Activated CD4-positive, alpha-beta T cell treated with anti-CD3 and anti-CD28 coated beads, Interleukin-2, Interleukin-6, amounts not matched to agents 100 ng/mL and 50 ng/mL, durations not matched to agents 16 hours and 8 hours (primary cell): ENCODE measurements at regions not wholly inside any gene's neighbourhood (a gene's known extent, or its start where the extent isn't known, plus 50 kb on each side); places are given as distances from the start of the nearest gene placed in this dataset.
A peak's percentile ranks its signal among the peaks of the same experiment; 100 is the strongest.
"Not testable (repeated sequence)": the region's sequence is repeated elsewhere in the genome, so short reads cannot be mapped to it uniquely, and the experiment has no call there.

Experiments
- DNase-seq: peaks from one replicate; pipeline ENCODE4 v3.0.0-alpha.2; 2020

DNA sequence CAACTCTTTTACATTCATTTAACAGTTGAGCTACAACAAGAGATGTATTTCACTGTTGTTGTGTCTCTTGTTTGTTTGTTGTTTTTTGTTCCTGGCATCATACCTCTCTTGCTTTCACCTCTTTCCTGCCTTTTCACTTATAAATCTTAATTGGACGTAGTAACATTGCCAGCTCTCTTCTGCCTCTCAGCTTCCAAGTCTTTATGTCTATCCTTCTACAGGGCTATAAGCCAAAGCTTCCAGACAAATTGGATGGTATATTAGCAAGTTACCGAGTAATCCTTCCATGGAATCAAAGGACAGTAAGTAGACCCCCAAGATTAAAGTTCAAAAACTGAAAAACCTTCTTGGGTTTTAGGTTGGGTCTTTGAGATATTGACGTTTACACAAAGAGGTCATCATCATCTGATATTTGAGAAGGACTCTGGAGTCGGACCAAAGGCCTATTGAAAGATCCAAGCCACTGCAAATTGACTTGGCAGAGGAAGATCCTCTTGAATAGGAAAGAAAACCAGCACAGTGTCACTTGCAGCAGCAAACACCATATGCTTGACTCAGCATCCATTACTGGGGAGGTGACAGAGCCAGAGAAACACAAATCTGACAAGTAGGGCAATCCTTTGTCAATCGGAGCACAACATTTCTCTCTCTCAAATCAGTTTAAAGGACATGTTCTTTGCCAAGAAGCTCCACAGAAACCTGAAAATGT lies 648.5 kb upstream of the NR2F2 start:
- DNase-seq = no peak

DNA sequence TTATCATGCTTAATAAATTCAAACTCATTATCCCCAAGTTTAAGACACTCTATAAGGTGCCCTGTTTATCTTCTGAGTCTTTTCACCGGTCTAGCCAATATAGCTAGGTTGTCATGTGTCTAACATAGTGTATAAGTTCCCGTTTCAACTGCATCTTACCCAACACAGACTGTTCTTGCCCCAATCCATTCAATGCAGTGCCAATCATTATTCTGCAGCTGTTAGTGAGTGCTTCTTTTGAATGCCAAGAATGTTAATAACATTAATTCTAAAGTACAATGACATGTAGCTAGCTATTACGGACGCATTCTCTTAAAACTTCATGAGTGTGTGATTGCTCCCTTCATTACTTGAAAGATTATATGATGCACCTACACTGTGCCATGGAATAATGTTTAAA lies 646.4 kb upstream of the NR2F2 start:
- DNase-seq = no peak

DNA sequence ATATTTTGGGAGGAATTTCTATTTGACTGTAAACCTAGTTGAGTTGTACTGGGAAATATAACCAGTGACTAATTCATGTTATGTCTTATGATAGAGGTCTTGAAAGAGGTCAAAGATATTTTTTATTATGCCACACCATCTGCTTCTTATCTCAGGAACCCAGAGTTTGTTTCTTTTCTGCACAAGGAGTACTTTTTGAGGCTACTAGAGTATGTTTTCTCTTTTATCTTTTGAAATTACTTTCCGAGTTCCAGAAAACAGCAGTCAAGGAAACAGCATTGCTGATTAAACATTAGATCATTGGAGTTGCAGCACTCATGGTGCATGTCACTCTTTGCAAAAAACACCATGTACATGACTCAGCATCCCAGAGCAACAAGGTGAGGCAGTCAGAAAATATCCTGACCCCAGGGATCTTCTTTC lies 645.8 kb upstream of the NR2F2 start:
- DNase-seq = no peak

DNA sequence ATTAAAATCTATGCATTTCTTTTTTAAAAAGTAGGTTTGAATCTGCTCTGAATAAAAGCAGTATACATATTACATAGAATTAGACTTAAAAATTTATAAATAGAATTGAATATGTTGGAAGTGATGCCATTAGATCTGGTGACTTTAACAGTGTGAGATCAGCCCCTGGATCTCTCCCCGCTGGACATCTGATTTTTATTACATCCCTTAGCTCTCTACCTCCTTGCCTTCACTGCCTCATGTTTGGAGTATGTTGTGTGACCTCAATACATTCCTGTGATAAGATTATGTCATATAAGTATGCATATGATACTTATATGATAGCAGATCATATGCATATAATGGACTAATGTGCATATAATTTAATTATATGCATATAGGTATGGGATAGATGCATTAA lies 643.4 kb upstream of the NR2F2 start:
- DNase-seq = no peak

DNA sequence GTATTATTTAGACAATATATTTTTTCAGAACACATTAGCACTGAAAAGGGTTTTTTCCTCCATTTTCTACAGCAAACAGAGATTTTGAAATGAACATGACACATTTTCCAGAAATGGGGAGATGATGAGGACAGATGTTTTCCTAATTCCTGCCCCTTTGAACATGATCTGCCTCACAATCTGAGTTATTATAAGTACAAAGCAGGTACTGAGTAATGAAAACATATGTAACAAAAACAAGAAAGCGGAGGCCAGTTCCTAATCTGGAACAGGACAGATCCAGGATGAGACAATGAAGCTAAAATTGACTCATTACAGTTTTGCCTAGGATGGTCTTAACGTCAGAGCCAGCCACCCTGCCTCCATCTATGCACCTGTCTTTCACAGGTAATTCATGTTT lies 642.8 kb upstream of the NR2F2 start:
- DNase-seq = no peak

DNA sequence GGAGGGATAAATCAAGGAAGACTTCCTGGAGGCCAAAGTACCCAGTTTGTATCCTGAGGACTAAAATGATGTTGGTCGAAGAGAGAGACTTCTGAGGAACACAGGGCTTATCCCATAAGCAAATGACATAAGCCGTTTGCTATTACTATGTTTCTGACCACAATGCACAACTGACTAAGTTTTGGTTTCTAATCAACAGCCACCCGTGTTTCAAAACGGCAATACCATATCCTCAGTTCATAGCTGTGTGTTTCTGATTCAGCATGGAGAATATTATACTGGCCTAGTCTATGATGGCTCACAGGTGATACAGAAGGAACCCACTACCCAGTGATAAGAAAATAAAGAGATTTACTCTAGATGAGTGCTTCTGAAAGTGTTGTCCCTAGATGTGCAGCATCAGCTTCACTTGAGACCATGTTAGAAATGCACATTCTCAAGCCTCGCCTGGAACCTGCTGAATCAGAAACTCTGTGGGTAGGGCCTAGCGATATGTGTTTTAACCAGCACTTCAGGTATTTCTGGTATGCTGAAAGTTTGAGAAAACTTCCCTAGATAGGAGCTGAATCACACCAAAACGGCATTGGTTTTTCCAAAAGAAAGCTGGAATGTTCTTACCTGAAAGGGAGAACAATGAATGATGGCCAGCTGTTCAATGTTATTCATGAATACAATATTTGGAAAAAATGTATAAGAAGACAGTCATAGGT lies 639.7 kb upstream of the NR2F2 start:
- peak; percentile 28 for DNase-seq

DNA sequence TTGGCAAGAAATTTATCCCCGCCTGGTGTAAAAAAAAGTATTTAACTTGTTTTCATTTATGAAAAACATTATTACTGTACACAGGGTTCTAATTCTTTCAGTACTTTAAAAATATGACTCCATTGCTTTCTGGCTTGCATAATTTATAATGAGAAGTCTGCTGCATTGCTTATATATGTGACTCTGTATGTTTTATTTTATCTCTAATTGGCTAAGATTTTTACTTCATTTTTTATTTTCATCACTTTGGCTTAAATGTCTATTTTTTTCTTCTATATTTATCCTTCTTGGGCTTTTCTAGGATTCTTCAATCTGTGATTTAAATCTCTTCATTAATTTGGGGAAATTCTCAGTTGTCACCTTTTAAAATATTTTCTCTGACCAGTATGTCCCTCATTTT lies 636.6 kb upstream of the NR2F2 start:
- DNase-seq = no peak

DNA sequence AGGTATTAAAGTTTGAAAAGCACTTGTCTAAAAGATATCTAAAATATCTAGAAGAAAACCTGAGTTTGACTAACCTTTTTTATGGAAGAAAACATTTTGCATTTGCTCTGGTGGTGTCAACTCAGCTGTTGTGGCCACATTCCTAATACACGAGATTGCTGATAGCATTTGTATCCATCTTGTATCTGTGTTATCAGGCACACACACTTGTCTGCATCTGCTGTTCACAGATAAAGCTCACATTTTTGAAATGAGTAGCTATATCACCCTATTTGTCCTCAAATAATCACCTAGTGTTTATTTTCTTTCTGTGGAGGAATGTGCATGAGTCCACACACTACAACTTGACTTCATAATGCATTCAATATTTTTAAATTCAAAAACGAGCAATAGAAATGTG lies 632.3 kb upstream of the NR2F2 start:
- no peak for DNase-seq

DNA sequence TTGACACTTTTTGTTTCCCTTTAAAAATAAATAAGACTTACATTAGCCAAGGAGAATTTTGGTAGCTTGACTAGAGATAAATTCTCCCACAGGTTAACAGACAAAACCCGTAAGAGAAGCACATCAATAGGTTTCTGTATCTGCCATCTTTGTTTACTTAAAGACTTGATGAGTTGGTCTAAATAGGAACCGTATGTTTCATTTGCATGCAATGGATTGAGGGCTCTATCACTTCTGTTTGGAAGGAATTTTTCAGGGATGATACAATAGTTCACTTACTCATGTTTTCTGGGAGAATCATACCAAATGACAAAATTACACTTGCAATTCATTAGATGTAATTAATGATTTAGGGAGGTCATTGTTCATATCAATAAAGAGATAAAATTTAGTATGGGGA lies 631.5 kb upstream of the NR2F2 start:
- DNase-seq = no peak

DNA sequence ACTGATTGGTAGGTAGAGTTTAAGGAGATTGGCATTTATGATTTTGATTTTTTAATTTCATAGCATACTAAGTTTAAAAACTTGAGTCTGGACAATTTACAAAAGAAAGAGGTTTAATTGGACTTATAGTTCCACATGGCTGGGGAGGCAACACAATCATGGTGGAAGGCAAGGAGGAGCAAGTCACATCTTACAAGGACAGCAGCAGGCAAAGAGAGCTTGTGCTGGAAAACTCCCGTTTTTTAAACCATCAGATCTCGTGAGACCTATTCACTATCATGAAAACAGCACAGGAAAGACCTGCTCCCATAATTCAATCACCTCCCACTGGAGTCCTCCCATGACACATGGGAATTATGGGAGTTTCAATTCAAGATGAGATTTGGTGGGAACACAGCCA lies 630.9 kb upstream of the NR2F2 start:
- no peak for DNase-seq

DNA sequence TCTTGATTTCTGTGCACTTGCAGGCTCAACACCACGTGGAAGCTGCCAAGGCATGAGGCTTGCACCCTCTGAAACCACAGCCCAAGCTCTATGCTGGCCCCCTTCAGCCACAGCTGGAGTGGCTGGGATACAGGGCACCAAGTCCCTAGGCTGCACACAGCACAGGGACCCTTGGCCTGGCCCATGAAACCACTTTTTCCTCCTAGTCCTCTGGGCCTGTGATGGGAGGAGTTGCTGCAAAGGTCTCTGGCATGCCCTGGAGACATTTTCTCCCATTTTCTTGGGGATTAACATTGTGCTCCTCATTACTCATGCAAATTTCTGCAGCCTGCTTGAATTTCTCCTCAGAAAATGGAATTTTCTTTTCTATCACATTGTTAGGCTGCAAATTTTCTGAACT lies 629.8 kb upstream of the NR2F2 start:
- DNase-seq = not testable (repeated sequence)

DNA sequence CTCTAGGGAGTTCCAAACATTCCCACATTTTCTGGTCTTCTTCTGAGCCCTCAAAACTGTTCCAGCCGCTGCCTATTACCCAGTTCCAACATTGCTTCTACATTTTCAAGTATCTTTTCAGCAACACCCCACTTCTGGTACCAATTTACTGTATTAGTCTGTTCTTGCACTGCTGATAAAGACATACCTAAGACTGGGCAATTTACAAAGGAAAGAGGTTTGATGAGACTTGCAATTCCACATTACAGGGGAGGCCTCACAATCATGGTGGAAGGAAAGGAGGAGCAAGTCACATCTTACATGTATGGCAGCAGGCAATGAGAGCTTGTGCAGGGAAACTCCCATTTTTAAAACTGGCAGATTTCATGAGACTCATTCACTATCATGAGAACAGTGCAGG lies 629.1 kb upstream of the NR2F2 start:
- no peak for DNase-seq

DNA sequence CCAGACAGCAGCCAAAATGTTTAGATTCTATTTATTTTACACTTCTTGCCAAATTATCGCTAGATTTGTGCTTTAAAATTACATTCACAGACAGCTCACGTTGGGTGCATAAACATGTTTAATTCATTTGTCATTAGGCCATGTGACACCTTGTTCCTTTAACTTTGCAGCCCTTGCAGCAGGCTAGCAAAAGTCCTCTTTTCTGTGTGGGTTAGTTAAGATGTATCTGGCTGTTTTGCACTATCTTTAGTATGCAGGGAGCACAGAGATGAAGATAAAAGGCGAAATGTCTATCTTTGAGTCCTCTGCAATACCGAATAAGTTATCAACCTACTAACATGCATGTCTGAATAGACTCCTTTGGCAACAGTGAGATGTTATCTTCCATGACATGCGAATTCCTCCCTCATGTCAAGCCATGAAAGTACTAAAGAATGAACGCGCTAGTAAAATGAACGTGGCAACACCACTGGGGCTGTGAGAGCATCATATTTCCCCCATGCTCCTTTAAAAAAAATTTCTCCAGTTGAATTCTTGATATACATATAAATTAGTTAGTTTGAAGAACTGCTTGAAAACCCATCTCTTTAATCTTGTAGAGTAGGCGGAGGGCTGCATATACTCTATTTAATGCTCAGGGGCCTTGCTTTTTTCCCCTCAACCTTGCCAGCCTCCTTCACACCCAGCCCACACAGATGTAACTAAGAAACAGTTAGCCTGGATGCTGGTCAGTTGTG lies 620.4 kb upstream of the NR2F2 start:
- no peak for DNase-seq

DNA sequence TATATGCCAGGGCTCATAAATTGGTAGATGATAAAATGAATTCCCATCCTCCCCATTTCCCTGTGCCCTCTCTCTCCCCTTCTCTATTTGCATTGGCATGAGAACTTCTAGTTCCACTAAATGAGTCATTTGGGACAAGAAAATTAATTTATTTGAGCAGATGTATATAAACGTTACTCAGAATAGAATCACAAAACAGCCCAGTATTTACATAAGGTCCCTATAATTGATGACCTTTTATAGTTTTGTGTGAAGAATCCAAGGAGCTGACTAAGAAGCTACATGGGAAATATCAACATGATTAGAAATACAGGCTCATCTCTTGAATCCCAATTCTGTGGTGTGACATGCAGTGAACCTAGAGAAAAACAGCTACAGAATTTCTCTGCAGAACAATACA lies 617.7 kb upstream of the NR2F2 start:
- no peak for DNase-seq

DNA sequence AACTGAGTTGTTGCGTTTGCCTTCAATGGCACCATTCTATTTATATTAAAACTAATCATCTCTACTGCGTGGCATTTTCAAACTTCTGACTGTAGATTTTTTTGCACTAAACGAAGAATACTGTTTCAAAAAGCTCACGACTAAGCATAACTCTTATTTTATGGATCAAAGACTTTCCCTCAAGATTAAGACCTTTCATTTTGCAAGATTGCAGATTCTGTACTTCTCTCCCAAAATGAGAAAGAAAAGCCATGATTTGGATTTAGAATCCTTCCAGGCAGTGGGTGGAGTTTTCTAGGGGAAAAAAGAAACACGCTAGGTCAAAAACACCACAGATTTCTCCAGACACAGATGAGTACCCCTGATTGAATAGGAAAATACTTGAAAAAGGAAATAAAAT lies 617.2 kb upstream of the NR2F2 start:
- DNase-seq = no peak

DNA sequence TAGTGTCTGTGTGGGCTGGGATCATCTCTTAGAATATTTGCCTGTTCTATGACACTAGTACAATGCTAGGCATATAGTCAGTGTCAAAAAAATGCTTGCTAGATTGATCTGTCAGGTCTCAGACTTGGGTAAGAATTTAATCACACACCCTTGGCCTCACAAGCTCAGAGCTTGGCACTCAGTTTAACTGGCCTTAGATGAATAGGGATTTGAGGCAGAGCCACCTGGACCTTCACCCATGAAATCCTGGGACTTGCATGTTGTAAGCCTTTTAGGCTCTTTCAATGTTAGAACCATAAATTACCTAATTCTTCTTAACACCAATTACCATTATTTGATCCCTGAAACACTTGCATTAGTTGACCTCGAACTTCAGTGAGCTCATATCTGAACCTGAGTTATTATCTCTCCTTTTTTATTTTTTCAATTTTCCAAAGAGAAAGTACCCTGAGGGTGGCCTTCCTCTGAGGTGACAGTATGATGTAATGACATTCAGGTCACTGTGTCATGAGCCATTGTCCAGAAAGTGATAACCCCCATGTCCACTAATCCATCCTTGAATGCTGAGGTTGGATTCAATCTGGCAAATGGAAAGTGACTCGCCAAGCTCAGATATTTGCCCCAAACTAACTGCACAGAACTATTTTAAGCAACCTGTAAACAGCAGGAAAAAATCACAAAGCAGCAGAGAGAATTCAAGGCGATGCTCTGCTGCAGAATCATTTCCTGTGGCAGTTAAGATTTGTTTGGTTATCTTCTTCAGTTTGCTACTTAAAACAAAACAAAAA lies 615.2 kb upstream of the NR2F2 start:
- no peak for DNase-seq

DNA sequence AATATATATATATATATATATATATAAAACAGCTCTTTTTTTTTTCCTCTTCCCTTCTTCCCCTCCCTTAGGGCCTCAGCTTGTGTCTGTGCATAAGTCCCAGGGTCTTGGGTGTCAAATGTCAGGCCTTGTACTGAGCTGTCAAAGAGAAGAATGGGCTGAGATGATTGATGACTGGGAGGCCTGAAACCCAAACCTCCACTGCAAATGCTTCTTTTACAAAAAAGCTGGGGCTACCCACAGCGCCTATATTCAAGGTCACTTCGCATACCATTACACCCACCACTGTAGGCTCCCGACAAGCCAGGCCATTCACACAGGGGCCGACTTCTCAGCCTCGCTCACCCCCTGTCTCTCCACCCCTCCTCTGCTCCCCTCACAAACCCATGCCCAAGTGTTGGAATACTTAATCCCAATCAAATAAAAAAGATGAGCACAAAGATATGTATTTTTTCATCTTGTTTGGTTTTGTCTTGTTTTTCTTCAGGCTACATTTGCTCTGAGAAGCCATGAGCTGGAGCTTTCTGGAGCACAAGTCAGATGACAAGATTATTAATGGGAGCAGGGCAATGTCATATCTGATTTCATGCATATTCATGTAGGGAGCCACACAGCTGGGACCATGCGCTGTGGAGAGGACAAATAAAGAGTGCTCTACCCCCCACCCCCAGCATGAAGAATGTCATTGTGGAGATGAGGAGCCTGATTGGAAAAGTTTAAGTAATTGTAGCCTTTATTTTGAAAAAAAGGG lies 614.4 kb upstream of the NR2F2 start:
- DNase-seq = no peak

DNA sequence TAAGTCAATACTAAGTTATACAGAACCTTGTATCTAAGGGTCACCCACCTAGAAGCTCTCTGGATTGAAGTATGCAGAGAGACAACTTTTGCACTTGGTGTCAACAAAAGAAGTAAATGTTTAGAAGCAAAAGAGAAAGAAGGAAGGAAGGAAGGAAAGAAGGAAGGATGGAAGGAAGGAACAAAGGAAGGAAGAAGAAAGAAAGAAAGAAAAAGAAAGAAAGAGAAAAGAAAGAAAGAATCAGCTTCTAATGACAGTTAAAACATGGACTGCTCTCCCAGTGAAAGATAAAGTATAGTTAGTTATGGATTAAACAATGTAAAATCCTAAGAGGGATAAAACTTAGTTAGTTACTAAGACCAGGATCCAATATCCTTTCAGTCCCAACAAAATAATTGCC lies 613.8 kb upstream of the NR2F2 start:
- DNase-seq = no peak

DNA sequence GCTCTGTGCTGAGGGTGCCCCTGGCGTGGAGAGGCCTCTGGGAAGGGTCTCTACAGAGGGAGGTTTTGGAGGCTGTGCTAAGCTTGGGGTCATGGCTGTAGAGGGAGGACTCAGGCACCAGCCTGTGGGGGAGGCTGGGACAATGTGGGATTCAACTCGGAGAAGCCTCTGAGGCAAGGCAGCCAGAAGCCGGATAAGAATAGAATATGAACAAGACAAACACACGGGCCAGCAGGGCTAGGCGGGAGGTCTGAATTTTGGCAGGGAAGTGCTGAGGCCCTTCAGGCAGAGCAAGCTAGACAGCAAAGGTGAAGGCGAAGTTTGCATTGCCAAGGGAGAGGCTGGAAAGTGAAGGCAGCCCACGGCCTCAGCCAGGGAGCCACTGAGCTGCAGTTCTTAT lies 612.1 kb upstream of the NR2F2 start:
- DNase-seq = no peak

DNA sequence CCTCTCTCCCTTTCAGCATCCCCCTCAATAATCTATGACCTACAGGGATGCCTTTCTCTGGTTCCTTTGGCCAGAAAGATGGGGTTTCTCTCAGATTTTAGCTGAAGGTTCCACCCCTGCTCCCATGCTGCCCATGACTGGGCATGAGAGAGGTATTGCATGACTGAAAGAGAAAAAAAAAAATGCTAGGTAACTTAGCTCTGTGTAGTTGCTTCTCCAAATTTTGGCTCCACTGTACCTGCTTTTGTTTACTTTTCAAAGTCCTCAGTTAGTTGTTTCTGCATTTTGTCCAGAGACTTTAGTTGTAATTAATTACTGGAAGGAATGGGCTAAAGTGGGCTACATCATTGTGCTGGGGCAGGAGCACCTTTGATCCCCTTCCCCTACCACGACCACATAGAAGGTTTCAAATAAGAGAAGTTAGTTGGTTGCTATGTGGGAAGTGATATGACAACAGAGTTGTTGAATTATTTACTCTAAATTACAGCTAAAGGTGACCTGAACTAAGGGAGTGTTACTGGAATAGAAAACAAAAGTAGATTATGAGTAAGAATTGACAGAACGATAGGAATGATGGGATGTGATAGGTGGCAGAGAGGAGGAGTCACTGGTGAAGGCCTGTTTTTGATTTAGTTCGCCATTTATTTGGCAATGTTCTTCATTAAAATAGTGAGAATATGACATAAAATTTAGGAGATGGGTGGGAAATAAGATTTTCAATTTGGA lies 605.4 kb upstream of the NR2F2 start:
- DNase-seq = no peak

DNA sequence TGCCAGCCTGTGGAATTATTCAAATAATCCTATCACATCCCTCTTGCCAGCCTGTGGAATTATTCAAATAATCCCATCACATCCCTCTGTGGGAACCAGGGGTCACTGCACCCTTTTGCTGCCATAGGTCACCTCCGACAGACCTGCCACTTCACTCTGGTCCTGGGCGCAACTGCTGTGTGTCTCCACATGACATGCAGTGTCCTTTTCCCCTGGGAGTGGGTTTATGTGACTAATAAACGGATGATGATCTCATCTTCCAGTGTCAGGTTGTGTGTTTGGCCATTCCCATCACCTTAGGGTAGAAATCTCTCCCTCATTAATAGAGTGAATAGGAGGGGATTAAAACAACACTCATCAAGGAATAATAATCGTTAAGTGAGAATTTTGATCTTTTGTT lies 603.6 kb upstream of the NR2F2 start:
- DNase-seq = no peak

DNA sequence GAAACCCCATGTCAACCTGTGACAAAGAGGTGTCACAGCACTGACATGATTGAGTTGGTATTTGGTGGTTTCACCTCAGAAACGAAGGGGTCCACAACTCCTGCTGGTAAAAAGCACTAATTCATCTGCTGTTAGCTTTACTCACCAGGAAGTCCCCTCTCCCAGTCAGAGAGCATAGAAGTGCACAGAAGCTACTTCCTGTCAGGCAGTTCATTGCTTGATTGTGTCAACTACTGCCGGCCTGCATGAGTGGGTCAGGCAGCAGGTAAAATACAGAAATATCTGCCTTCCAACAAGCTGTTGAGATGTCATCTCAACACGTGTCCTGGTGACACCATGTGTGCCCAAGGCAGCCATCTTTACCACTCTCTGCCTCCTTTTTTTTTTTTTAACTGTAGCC lies 596.6 kb upstream of the NR2F2 start:
- DNase-seq = no peak
